Fibroblast of skin of left biceps (primary cell): ENCODE measurements at regions not wholly inside any gene's neighbourhood (a gene's known extent, or its start where the extent isn't known, plus 50 kb on each side); places are given as distances from the start of the nearest gene placed in this dataset.
A peak's percentile ranks its signal among the peaks of the same experiment; 100 is the strongest.

Experiments used
- DNase-seq, 2 experiments: peaks; one replicate each; pipeline ENCODE4 v3.0.0-alpha.2; 2013; ENCODE audit warnings: low read depth in 2 of 2

DNA sequence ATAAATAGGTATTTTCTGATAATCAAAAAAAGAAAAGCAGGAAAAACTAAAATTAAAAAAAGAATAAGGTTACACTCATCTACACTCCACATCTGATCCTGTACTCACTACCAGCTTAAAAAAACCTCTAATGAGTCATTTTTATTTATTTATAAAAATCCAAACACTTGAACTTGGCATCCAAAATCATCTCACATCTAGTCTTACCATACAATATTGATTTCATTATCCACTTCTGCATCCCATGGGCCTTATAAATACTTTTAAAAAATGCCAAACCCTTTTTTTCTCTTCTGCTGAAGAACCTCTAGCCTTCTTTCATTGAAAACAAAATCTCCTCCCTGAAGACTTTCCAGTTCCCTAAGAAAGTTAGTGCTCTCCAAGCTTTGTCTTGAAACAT lies 109.7 kb downstream of the TMTC3 start:
- no peak for DNase-seq

DNA sequence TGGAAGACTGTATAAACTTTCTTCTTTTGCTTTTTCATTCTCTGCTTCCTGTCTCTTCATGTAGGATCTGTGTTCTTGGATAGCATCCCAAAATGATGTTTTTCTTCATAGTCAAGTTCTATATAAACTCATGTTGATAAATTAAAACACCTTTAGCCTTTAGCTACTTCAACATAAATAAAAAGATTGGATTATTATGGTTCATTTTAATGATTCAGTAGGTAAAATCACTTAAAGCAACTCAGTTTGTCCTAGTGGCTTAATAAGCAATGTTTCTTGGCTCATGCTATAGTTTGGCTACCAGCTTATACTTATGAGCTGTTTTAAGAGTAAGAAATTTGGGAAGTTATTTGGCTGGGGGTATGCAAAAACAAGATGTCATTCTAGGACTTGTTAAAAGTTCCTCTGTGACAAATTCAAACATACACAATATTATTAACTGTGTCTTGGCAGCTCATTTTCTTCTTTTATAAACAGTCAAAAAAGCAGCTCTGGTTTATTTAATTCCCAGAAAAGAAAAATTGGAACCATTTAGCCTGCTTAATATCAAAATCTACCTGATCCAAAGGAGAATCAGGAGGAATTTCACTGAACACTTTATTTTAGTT lies 111.4 kb downstream of the TMTC3 start:
- no peak for DNase-seq

DNA sequence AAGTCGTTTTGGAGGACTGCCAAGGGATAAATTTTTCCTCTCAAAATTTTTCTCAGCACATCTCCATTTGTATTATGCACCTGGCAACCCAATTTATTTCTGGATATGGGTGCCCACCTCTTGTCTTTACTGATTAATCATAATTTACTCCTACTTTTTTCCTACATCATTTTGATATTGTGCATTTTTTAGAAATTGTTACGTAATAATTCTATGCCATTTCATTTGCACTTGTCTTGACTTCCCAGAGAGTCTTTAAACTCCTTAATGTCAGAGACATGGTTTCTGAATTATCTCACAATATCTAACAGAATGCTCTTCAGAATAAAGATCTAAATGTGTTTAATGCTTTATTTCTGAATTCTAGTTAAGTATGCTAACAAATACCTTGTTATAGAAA lies 113.1 kb downstream of the TMTC3 start:
- no peak for DNase-seq

DNA sequence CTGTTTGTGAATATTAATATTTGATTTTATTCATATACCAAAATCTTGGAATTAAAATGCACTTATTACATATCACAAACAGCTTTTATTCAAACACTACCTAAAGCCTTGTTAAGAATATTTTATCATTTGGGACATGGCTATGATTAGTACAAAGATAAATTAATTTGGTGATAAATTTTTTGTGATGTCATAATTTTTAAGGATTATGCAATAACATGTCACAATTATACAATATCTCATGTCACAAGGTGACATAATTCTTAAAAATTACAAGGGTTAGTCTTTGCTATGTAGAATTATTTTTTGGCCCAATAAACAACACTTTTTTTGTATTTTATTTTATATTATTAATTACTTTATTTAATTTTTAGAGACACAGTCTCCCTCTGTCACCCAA lies 113.7 kb downstream of the TMTC3 start:
- no peak for DNase-seq

DNA sequence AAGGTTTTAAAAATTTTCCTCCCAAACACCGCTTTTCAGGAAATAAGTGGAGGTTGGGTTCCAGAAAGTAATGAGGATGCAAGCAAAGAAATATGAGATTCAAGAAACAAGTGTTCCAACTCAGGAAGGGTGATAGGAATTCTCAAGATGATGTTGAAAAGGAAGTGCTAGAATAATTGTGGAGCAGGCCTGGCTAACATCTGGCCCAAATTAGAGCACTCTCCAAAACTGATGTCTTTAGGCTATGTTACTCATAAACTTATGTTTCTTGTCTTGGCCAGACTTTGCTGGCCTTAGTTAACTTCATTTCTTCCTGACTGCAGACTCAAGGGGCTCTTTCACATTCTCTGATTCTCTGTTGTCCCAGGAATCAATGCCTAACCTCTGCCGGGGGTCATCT lies 116.3 kb downstream of the TMTC3 start:
- peak in 1 of 2 experiments; percentile 72 for DNase-seq

DNA sequence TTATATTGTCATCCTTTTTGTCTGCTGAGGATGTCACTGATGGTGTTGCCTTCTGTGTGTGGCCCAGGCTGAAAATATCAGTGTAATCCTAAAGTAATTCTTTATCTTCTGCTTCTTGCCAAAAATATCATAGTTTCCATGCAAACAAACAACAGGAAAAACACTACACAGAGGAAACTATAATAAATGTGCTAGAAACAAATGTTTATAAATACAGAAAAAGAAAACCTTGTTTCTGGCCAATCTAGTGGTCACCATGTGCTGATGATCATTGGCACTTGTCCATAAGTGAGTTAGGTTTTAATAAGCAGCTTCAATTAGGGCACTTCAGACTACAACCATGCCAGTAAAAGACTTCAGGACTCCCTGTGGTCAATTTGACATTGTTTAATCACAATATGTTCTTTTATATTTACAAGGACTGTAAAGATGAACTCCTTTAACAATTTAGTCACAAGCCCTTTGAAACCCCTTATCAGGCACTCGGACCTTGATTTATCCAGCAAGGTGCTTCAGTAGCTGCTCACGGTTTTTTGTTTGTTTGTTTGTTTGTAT lies 124.8 kb downstream of the TMTC3 start:
- DNase-seq, result no peak

DNA sequence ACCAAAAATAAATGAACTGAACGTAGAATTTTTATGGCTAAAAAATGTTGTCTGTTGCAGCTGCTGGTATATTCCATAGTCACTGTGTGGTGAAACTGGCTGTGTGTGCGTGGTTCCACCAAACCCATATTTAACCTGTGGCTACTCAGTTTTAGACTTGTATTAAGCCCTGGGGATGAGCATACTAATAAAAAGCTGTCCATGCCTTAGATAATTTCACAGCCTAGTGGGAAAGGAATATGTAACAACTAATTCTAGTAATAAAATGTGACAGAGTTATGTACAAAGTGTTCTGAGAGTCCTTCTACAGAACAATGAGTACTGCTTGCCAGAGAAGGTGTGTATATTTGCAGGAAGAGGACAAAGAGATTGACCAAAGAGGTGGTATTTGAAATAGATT lies 125.5 kb downstream of the TMTC3 start:
- DNase-seq, result no peak

DNA sequence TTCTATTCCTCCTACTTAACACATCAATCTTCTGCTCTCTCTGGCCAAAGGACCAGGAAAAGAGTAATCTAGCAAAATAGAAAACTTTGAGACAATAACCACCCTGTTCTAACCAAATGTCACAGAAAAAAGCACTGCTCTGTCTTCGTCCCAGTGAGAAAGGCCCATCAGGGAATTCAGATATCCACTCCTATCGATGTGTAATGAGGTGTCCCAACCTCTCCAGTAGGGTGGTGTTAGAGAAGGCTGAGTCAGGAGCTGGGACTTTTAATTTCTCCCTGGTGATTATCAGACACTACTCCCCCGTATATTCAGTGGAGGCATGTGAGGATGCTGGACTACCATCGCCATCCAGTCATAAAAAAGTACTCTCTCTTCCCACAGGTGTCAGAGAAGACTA lies 130.3 kb downstream of the TMTC3 start:
- no peak for DNase-seq

DNA sequence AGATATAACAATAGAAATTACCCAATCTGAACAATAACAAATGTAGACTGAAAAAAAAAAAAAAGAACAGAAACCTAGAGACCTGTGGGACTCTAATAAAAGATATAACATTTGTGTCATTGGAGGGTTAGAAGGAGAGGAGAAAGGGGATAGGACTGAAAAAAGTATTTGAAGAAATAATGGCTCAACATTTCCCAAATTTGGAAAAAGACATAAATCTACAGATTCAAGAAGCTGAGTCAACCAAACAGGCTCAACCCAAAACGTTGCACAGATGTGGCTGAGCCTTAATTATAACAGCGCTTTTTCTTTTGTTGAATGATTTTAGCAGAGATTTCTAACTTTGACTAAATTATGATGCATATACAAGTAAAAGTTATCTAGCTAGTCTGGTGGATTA lies 131.3 kb downstream of the TMTC3 start:
- DNase-seq, result no peak

DNA sequence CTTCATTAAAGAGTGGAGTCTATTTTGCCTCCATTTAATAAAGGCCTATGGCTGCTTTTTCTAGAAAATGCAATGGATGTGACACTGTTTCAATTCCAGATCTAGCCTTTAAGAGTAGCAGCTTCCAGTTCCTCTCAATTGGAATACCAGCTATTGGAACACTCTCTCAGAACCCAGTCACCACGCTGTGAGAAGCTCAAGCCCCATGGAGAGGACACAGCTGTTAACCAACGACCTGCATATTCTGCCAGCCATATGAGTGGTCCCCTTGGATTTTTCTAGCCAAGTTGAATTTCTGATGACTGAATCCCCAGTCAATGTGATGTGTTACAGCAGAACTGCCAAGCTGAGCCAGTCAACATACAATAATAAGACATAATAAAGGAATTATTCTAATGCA lies 131.8 kb downstream of the TMTC3 start:
- DNase-seq, result no peak

DNA sequence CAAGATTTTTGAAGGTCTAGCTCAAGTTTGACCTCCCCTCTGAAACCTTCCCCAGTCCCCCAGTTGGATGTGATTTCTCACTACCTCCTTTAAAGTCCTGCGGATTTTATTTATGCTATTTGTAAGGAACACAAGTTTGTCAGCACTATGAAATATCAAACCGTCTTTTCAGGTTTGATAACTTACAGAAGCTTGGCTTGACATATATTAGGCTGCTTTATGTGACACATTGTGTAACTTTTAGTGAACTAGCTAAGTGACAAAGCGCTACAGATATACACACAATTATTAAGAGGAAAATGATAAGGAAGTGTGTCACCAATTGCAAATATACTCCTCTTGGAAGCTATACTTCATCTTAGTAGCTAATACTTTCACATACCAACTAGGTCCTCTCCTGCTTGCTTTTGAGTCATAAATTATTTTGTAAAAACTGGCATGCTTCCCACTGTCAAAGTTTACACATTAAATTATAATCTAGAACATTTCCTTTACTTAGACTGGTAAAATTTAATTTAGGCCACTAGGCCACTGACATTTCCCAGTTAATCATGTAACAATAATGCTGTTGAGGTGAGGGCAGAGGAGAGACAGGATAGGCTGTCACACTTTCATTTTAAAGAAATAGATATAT lies 149.5 kb downstream of the TMTC3 start:
- DNase-seq, result no peak

DNA sequence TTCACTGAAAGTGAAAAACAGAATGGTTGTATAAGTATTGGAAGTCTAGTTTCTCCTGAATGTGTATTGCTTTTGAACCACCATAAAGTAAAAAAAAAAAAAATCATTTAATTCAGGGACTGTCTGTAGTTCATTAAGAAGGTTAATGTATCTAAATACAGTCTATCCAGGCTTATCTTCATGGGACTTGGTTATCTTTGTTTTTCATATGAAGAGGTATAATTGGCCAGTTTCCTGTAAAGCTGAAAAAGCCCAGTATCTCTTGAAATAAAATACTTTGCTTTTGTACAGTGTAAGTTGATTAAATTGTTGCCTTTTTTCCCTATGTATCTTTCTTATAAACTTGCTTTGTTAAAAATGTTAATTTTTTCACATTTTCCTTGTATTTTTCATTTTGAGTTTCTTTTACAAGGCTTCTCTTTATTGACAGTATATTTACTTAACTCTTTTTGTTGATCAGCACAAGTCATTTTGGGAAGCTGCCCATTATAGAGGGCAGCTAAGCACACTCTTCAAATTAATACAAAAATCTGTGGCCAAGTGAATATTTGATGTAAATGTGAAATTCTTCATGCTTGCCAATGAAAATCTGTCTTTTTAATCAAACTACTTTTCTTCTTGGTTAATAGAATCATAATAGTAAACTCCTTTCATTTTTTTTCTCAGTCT lies 156.0 kb downstream of the TMTC3 start:
- DNase-seq, result no peak

DNA sequence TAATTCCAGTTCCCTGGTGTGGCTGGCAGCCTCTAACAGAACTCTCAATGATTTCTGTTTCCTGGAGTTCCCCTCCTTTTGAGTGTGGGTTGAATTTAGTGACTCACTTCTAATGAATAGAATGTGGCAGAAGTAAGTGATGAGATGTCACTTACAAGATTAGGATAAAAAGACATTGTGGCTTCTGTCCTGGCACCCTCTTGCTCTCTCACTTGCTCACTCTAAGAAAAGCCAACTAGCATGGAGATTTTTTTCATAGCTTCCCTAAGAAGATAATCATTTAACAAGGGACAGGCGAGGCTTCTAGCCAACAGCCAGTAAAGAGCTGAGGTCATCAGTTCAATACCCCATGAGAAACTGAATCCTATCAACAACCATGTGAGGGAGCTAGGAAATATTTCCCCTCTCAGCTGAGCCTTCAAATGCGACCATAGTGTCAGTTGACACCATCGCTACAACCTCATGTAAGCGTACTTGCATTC lies 156.7 kb downstream of the TMTC3 start:
- peak; percentile 45 to 51 for DNase-seq

DNA sequence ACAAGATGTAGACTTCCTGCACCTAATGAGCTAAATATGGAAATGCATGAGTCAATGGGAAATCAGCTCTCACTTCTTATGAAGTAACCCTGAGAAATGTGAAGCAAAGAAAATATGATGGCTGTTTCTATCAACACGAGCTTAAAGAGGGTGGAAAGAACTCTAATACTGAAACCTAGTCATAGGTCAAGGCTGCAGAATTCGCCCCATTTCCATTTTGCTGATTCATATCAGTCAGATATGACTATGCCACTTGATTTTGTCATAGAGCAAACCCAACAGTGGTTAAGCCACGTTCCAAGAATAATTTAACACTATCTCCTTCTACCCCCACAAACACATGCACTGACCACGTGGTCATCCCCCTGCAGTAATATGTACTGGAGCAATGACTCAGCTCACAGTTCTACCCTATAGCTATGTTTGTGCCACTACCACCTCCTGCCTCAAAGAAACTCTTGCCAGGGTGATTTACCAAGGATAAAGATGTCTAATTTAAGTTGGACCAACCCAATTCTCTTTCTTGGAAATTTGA lies 157.5 kb downstream of the TMTC3 start:
- DNase-seq, result peak; percentile 98

DNA sequence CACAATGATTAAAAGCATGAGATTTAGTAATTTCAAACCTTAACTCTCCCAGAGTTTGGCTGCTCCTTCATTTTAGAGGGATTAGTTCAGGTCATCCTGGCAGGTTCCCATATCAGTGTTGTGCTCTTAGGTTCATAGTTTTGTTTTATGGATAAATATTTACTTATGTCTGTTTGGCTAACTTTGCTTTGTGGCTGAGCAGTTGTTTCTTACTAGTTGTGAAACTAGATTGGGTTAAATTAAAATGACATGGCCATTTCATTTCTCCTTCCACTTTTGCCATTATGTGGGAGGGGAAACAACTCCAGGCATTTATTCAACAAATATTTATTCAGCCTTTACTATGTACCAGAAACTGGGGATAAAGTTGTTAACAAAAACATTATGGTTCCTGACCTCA lies 158.8 kb downstream of the TMTC3 start:
- no peak for DNase-seq

DNA sequence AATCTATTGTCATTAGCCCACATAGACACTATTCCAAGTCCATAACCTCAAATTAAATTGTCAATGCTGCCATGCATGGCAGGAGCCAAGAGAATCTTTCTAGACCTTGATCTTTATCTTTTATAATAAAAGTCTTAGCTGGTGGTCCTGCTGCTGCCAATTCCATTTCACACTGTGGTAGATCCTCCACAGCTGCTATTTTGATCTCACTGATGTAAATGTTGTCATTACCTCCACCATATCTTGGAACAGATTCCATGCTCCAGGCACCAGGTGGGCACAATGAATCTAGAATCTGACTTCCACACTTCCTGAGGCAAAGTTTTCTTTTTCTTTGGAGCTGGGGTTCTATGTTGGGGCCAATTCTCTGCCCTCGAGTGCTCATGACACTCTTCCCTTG lies 161.2 kb downstream of the TMTC3 start:
- DNase-seq, result no peak

DNA sequence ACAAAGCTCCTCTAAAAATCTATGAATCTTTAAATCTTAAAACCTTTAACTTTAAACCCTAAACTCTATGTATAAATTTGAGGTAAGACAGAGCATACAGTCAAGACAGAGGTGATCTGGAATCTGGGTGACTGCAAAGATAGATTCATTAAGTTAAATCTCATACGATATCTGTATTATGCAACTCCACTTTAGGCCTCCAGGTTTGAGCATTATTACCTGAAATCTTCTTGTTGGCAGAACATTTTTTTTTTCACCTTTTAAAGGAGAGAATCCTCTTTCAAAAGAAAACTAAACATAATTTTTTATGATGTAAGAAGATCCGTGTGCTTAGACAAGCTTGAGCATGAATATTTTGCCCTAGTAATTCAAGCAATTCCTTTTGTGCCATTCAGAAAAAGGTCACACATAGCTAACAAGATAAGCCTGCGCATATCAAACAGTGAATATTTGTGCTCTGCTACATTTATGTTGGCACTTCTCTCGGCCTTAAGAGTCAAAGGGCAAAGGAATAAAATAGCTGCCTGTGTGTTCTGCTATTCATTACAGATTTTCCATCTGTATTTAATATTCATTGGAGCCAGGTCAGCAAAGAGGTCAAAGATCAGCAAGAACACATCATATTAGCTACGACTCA lies 163.3 kb downstream of the TMTC3 start:
- no peak for DNase-seq

DNA sequence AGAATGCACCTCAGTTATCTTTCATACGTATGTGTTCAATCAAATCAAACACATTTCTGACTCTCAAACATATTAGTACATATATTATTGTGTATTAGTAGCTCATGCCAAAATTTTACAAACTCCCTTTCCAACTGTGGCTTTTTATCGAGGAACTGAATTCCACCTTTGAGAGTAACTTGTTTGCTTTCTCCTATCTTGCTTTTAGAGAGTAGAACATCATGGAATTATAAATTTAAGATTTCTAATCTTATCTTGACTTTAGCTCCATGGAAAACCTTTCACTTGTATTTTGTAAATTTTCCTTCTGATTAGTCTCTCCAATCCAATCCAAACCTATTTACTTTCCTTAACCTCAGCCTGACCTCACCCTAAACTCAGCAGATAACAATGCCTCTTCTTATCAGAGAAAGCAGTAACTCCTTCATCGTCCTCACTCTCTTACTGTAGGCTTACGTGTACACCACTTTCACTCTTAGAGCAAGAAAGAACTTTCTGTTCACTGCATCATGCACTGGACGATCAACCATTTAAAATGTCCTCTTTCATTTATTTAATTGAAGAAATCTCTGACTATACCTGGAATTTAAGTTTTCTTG lies 164.5 kb downstream of the TMTC3 start:
- no peak for DNase-seq

DNA sequence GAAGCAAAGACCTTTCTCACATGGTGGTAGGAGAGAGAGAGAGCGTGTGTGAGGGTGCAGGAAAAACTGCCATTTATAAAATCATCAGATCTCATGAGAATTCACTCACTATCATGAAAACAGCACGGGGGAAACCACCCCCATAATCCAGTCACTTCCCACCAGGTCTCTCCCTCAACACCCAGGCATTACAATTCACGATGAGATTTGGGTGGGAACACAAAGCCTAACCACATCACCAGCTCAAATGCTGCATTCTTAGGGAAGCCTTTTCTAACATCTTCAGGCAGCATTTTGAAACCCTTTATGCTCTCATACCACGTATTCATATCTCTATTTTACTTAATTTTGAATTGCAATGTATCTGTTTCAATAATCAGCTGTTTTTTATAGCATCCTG lies 165.9 kb downstream of the TMTC3 start:
- no peak for DNase-seq

DNA sequence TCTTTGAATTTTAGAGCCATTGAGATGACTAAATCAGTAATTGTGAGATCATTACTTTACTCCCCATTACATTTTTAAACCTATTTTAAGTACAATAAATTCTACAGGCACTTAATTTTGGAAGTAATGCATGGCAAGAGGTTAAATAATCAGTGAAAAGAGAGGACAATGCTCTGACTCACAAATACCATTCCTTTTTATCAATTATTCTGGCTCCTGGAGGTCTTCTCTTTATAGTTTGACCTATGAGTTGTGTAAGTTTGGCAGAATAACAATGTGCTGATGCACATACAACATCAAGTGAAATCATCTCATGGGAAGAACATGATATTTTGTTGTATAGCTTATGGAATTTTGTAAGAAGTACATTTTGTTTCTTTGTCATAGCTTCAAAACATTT lies 166.7 kb downstream of the TMTC3 start:
- peak; percentile 91 to 93 for DNase-seq

DNA sequence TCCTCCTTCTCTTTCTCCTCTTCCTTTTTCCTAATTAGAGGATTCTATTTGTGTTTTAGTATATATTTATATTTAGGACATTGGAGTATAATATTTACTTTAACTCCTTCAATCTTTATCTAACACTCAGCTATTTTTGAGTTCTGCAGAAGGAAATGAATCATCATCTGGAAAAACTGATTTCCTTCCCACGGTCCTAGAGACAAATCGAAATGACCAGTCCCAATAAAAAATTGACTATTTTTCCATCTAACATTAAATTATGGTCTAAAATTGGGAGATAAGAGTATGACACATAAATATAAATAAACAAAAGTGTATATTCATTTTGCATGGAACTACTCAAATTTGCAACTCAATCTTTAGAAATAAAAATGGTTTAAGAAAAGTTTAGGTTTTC lies 167.4 kb downstream of the TMTC3 start:
- no peak for DNase-seq

DNA sequence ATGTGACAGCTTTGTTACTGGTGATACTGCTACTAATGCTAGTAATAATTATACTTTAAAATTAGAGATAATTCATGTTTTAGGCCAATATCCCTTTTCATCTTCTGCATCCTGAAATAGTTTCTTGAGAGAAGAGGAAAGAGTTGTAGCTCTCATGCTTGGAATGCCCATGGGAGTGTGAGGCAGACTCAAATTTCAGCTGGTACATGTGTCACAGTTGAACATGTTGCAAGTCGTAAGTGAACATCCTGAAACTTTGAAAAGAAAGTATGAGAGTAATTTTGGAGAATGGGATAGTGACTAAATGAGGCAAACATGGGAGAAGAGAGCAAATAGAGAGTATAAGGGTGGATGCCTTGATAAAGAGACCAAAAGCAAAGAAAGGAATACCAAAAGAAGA lies 168.0 kb downstream of the TMTC3 start:
- DNase-seq, result peak; percentile 53 to 55
